HFF-Myc (cell line): ENCODE measurements at regions not wholly inside any gene's neighbourhood (a gene's known extent, or its start where the extent isn't known, plus 50 kb on each side); places are given as distances from the start of the nearest gene placed in this dataset.

Source experiments
- DNase-seq: peaks from one replicate; pipeline ENCODE4 v3.0.0-alpha.2; 2011; ENCODE audit warnings: low read depth; ENCODE audit errors: extremely low read depth
- H3K4me3 ChIP-seq: replicated peaks from 2 replicates; pipeline ENCODE4 v1.5.1; 2011; ENCODE audit warnings: low read depth, mild to moderate bottlenecking, control low read depth, low read length
- CTCF ChIP-seq: IDR thresholded peaks from 2 replicates; pipeline ENCODE4 v1.5.1; 2012; ENCODE audit warnings: mild to moderate bottlenecking, low read depth, low read length, control low read depth; ENCODE audit errors: missing control alignments

GRCh38 chr17:34874478-34874877, 86.8 kb downstream of the CCT6B start:
- no peak overlapping the region for H3K4me3 ChIP-seq
- TF ChIP-seq CTCF, result no peak
- DNase-seq, result no peak

GRCh38 chr17:34872640-34873039, 88.6 kb downstream of the CCT6B start:
- no peak for DNase-seq
- no peak overlapping the region for H3K4me3 ChIP-seq
- no peak for TF ChIP-seq CTCF

- no peak overlapping the region for H3K4me3 ChIP-seq
- no peak for TF ChIP-seq CTCF
- no peak for DNase-seq
Measured at GRCh38 chr17:34869641-34870040, 91.6 kb downstream of the CCT6B start.

- no peak for TF ChIP-seq CTCF
- no peak for DNase-seq
- no peak overlapping the region for H3K4me3 ChIP-seq
Measured at GRCh38 chr17:34865716-34866115, 95.5 kb downstream of the CCT6B start.

DNA sequence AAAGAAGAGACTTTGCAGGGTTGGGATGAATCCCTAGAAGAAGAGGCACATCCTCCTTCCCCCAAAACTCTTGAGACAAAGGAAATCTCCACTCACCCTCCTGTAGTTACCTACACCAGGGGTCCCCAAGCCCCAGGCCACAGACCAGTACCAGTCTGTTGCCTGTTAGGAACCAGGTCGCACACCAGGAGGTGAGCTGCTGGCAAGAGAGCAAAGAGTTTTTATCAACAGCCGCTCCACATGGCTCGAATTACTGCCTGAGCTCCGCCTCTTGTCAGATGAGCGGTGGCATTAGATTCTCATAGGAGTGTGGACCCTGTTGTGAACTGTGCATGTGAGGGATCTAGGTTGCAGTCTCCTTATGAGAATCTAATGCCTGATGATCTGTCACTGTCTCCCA, 98.9 kb downstream of the CCT6B start:
- DNase-seq, result no peak
- no peak for TF ChIP-seq CTCF
- H3K4me3 ChIP-seq, result no peak overlapping the region

DNA sequence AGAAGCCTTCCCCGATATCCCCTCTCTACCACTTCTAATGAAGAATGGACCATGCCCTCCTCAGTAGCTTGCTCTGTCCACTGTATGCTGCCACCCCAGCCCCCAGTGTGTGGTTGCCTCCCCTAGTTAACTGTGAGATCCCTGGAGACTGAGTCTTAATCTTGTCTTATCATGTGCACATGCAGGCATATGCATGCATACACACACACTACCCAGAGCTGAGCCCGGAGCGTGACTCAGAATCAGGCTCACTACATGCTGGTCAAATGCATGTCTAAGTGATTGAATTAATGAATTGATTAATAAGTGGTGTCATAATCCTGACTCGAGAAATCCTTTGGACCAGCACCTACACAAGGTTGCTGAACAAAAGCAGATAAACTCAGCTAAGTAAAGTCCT, 99.4 kb downstream of the CCT6B start:
- no peak for TF ChIP-seq CTCF
- no peak for DNase-seq
- H3K4me3 ChIP-seq, result no peak overlapping the region

GRCh38 chr17:34859652-34860051, 101.6 kb downstream of the CCT6B start:
- no peak for DNase-seq
- H3K4me3 ChIP-seq, result no peak overlapping the region
- TF ChIP-seq CTCF, result no peak
